ENCODE measurements at regions not wholly inside any gene's neighbourhood (a gene's known extent, or its start where the extent isn't known, plus 50 kb on each side); places are given as distances from the start of the nearest gene placed in this dataset.

DNA sequence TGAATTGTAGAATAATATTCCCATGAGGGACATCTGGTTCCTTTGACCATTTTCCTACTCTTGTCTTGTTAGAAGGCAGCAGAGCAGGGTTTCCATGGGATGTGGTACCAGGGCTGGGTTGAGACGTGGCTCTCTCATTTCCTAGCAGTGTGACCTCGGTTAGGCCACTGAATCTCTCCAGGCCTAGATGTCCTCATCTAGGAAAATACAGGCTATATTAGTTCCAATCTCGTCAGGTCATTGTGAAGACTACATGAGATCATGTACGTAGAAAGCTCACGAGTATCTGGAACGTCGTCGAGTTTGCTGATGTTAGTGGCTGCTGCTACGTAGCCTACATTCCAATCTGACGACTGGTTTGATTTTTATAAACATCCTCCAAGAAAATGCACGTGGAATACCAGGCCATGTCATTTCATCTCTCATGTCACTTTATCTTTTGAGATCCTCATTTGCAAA, 278.2 kb upstream of the GATB start:
- Histone ChIP-seq H3K27me3 (replicated peaks in 2 of 5; ENCODE audit: control insufficient read depth in 4 of 5, insufficient read depth in 5 of 5, low read length in 4 of 5) (peaks cover 0 to 4% (median 0%) of the 10 kb centered on the region in 5 experiments), H3K4me3 (ENCODE audit: control insufficient read depth in 1 of 7, extremely low read depth in 1 of 7, insufficient read depth in 4 of 7, low read depth in 2 of 7, low read length in 6 of 7) (no peak overlapping the region), H3K4me1 (ENCODE audit: control extremely low read depth in 1 of 4, control insufficient read depth in 4 of 4, insufficient read depth in 4 of 4, low read length in 3 of 4) (no peaks in the 10 kb centered on the region), H3K27ac (ENCODE audit: insufficient read depth in 1 of 2, low read depth in 1 of 2, low read length in 2 of 2, poor library complexity in 1 of 2, severe bottlenecking in 2 of 2) (no peak overlapping the region), H3K36me3 (ENCODE audit: control insufficient read depth in 4 of 4, insufficient read depth in 4 of 4, low read length in 3 of 4) (no peaks in the 10 kb centered on the region), H3K9me3 (ENCODE audit: control extremely low read depth in 1 of 5, control insufficient read depth in 4 of 5, insufficient read depth in 2 of 5, low read depth in 1 of 5, low read length in 4 of 5) (peaks cover 0 to 6% (median 0%) of the 10 kb centered on the region in 5 experiments)
- 93% methylated on average over 11 of the region's 11 CpGs for WGBS (ENCODE audit: insufficient coverage)
- ChIA-PET POLR2A (no interaction called here), CTCF (no interaction called here)
- DNase-seq = no peak

DNA sequence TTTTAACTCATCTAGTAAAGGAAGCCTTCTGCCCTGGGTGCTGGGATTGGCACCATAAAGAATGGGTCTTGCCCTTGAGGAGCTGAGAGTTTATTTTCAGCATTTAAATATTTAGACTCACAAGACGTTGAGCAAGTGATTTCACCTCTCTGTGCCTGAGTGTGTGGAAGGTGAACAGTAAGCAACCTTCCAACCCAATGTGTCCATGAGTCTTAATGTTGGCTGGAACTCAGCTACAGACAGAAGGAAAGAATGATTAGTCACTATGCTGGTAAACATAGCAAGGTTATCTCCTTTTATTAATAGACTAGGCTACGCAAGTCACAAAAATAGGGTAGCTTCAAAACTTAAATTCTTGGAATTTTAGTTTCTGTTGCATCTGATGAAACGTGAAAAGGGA, 277.4 kb upstream of the GATB start:
- Histone ChIP-seq H3K36me3 (ENCODE audit: control insufficient read depth in 4 of 4, insufficient read depth in 4 of 4, low read length in 3 of 4) (no peaks in the 10 kb centered on the region), H3K4me1 (ENCODE audit: control extremely low read depth in 1 of 4, control insufficient read depth in 4 of 4, insufficient read depth in 4 of 4, low read length in 3 of 4) (no peaks in the 10 kb centered on the region), H3K9me3 (ENCODE audit: control extremely low read depth in 1 of 5, control insufficient read depth in 4 of 5, insufficient read depth in 2 of 5, low read depth in 1 of 5, low read length in 4 of 5) (peaks cover 0 to 5% (median 0%) of the 10 kb centered on the region in 5 experiments), H3K27ac (ENCODE audit: insufficient read depth in 1 of 2, low read depth in 1 of 2, low read length in 2 of 2, poor library complexity in 1 of 2, severe bottlenecking in 2 of 2) (no peak overlapping the region), H3K27me3 (replicated peaks in 2 of 5; ENCODE audit: control insufficient read depth in 4 of 5, insufficient read depth in 5 of 5, low read length in 4 of 5) (no peaks in the 10 kb centered on the region), H3K4me3 (ENCODE audit: control insufficient read depth in 1 of 7, extremely low read depth in 1 of 7, insufficient read depth in 4 of 7, low read depth in 2 of 7, low read length in 6 of 7) (no peak overlapping the region)
- WGBS (ENCODE audit: insufficient coverage) = 93% methylated on average over 3 of the region's 3 CpGs
- no peak for DNase-seq
- CTCF ChIA-PET = no interaction called here
- POLR2A ChIA-PET = interaction anchor here (0.7 kb wide), 1 partner anchor 112 kb away, joined by 3 read pairs; no protein-coding TSS in a partner anchor

DNA sequence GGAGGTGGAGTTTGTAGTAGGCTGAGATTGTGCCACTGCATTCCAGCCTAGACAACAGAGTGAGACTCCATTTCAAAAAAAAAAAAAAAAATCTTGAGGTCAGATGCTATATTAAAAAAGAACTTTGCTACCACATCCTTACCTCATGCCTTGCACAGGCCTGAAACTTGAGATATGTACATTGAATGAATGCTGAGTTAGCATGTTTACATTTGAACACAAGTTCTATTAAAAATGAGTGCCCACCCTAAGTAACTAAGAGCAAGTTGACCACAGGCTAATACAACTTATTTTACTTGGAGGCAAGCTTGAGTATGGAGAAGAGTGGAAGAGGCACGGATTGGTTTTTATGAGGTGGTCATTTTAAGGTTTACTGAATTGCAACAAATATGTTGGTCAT, 276.6 kb upstream of the GATB start:
- WGBS (ENCODE audit: insufficient coverage) = no CpG with 5 or more reads among the region's 1 CpG
- CTCF ChIA-PET = no interaction called here
- H3K9me3 ChIP-seq (ENCODE audit: control extremely low read depth in 1 of 5, control insufficient read depth in 4 of 5, insufficient read depth in 2 of 5, low read depth in 1 of 5, low read length in 4 of 5) = no peaks in the 10 kb centered on the region

DNA sequence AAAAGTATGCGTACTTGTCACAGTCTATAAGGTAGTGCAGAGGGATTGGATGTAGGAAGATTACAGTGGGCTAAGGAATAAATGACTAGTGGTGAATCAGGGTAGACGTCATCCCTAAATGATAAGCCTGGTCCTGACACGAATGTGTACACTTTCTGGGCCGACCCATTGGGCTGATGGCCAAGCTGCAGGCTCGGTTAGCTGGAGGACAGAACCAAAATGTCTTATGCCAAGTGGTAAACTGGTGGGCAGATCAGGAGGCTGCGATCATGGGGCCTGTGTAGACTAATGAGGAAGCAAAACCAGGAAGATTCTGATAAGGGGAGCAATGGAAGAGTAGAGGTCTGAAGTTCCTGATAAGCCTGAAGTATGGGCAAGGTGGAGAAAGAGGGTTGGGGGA, 272.8 kb upstream of the GATB start:
- WGBS (ENCODE audit: insufficient coverage) = 96% methylated on average over 6 of the region's 6 CpGs
- Histone ChIP-seq H3K4me3 (ENCODE audit: control insufficient read depth in 1 of 7, extremely low read depth in 1 of 7, insufficient read depth in 4 of 7, low read depth in 2 of 7, low read length in 6 of 7) (no peak overlapping the region), H3K27me3 (replicated peaks in 2 of 5; ENCODE audit: control insufficient read depth in 4 of 5, insufficient read depth in 5 of 5, low read length in 4 of 5) (no peaks in the 10 kb centered on the region), H3K27ac (ENCODE audit: insufficient read depth in 1 of 2, low read depth in 1 of 2, low read length in 2 of 2, poor library complexity in 1 of 2, severe bottlenecking in 2 of 2) (no peak overlapping the region), H3K36me3 (ENCODE audit: control insufficient read depth in 4 of 4, insufficient read depth in 4 of 4, low read length in 3 of 4) (no peaks in the 10 kb centered on the region), H3K9me3 (ENCODE audit: control extremely low read depth in 1 of 5, control insufficient read depth in 4 of 5, insufficient read depth in 2 of 5, low read depth in 1 of 5, low read length in 4 of 5) (no peaks in the 10 kb centered on the region), H3K4me1 (ENCODE audit: control extremely low read depth in 1 of 4, control insufficient read depth in 4 of 4, insufficient read depth in 4 of 4, low read length in 3 of 4) (no peaks in the 10 kb centered on the region)
- no peak for DNase-seq
- POLR2A ChIA-PET = no interaction called here
- CTCF ChIA-PET = no interaction called here

More for the DNA sequence above, 276.6 kb upstream of the GATB start:
- DNase-seq = no peak
- Histone ChIP-seq H3K4me1 (ENCODE audit: control extremely low read depth in 1 of 4, control insufficient read depth in 4 of 4, insufficient read depth in 4 of 4, low read length in 3 of 4) (no peaks in the 10 kb centered on the region), H3K27me3 (replicated peaks in 2 of 5; ENCODE audit: control insufficient read depth in 4 of 5, insufficient read depth in 5 of 5, low read length in 4 of 5) (no peaks in the 10 kb centered on the region), H3K4me3 (ENCODE audit: control insufficient read depth in 1 of 7, extremely low read depth in 1 of 7, insufficient read depth in 4 of 7, low read depth in 2 of 7, low read length in 6 of 7) (no peak overlapping the region), H3K36me3 (ENCODE audit: control insufficient read depth in 4 of 4, insufficient read depth in 4 of 4, low read length in 3 of 4) (no peaks in the 10 kb centered on the region), H3K27ac (ENCODE audit: insufficient read depth in 1 of 2, low read depth in 1 of 2, low read length in 2 of 2, poor library complexity in 1 of 2, severe bottlenecking in 2 of 2) (no peak overlapping the region)
- POLR2A ChIA-PET = no interaction called here

DNA sequence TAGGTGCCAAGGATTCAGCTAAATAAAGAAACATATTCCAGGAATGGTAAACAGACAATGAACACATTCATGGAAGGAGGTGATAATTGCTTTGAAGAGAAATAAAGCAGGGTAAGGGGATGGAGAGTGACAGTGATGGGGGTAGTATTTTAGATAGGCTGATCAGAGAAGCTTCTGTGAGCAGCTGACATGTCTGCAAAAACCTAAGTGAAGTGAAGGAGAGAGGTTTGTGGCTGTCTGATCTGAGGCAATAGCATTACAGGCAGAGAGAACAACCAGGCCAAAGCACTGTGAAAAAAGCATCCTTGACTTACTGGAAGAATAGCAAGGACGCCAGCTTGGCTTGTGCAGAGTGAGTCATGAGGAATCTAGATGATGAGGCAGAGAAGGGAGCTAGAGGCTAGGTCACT, 271.9 kb upstream of the GATB start:
- no peaks in the 10 kb centered on the region for H3K4me1 ChIP-seq (ENCODE audit: control extremely low read depth in 1 of 4, control insufficient read depth in 4 of 4, insufficient read depth in 4 of 4, low read length in 3 of 4)
- WGBS (ENCODE audit: insufficient coverage) = 100% methylated on average over 1 of the region's 1 CpG
- no peaks in the 10 kb centered on the region for H3K36me3 ChIP-seq (ENCODE audit: control insufficient read depth in 4 of 4, insufficient read depth in 4 of 4, low read length in 3 of 4)
- H3K4me3 ChIP-seq (ENCODE audit: control insufficient read depth in 1 of 7, extremely low read depth in 1 of 7, insufficient read depth in 4 of 7, low read depth in 2 of 7, low read length in 6 of 7) = no peak overlapping the region
- ChIA-PET POLR2A (no interaction called here), CTCF (no interaction called here)
- H3K27me3 ChIP-seq (replicated peaks in 2 of 5; ENCODE audit: control insufficient read depth in 4 of 5, insufficient read depth in 5 of 5, low read length in 4 of 5) = no peaks in the 10 kb centered on the region
- no peak for DNase-seq
- no peaks in the 10 kb centered on the region for H3K9me3 ChIP-seq (ENCODE audit: control extremely low read depth in 1 of 5, control insufficient read depth in 4 of 5, insufficient read depth in 2 of 5, low read depth in 1 of 5, low read length in 4 of 5)
- no peak overlapping the region for H3K27ac ChIP-seq (ENCODE audit: insufficient read depth in 1 of 2, low read depth in 1 of 2, low read length in 2 of 2, poor library complexity in 1 of 2, severe bottlenecking in 2 of 2)

DNA sequence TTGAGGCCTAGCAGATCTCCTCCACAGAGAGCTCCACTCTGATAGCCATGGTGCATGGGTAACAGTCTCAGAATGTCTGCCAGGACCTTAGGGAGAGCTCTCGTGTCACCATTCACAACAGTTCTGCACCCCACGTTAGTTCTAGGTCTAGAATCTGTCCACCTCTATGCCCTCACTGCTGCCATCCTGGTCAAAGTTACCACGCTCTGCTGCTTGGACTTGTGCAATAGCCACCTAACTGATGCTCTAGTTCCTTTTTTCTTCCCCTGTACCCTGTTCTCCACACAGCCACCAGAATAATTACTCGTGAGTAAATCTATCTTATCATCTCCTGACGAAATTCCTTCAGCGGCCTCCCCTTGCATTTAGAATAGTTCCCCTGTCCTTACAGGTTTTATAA, 268.8 kb upstream of the GATB start:
- no peak overlapping the region for H3K4me3 ChIP-seq (ENCODE audit: control insufficient read depth in 1 of 7, extremely low read depth in 1 of 7, insufficient read depth in 4 of 7, low read depth in 2 of 7, low read length in 6 of 7)
- 95% methylated on average over 6 of the region's 6 CpGs for WGBS (ENCODE audit: insufficient coverage)
- DNase-seq = no peak
- CTCF ChIA-PET = no interaction called here
- no peaks in the 10 kb centered on the region for H3K27me3 ChIP-seq (replicated peaks in 2 of 5; ENCODE audit: control insufficient read depth in 4 of 5, insufficient read depth in 5 of 5, low read length in 4 of 5)
- POLR2A ChIA-PET = no interaction called here
- H3K36me3 ChIP-seq (ENCODE audit: control insufficient read depth in 4 of 4, insufficient read depth in 4 of 4, low read length in 3 of 4) = no peaks in the 10 kb centered on the region
- H3K27ac ChIP-seq (ENCODE audit: insufficient read depth in 1 of 2, low read depth in 1 of 2, low read length in 2 of 2, poor library complexity in 1 of 2, severe bottlenecking in 2 of 2) = no peak overlapping the region
- H3K4me1 ChIP-seq (ENCODE audit: control extremely low read depth in 1 of 4, control insufficient read depth in 4 of 4, insufficient read depth in 4 of 4, low read length in 3 of 4) = no peaks in the 10 kb centered on the region
- no peaks in the 10 kb centered on the region for H3K9me3 ChIP-seq (ENCODE audit: control extremely low read depth in 1 of 5, control insufficient read depth in 4 of 5, insufficient read depth in 2 of 5, low read depth in 1 of 5, low read length in 4 of 5)

DNA sequence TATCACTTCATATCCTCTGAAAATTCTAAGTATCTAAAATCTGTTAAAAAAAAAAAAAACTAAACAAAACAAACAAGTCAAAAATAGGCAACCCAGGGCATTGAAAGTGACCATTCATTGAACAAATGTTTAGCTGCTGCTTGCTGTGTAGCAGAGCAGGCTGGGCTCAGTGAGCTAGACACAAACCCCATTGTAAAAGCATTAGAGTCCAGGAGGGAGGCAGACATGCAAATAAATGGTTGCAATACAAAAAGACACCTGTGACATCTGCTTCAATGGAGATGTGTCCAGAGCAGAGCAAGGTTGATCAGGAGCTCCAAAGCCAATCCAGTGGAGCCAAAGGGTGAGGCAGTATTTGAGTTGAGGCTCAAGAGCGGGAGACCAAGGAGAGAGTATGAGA, 267.3 kb upstream of the GATB start:
- CTCF ChIA-PET = no interaction called here
- Histone ChIP-seq H3K4me1 (ENCODE audit: control extremely low read depth in 1 of 4, control insufficient read depth in 4 of 4, insufficient read depth in 4 of 4, low read length in 3 of 4) (no peaks in the 10 kb centered on the region), H3K36me3 (ENCODE audit: control insufficient read depth in 4 of 4, insufficient read depth in 4 of 4, low read length in 3 of 4) (no peaks in the 10 kb centered on the region), H3K4me3 (ENCODE audit: control insufficient read depth in 1 of 7, extremely low read depth in 1 of 7, insufficient read depth in 4 of 7, low read depth in 2 of 7, low read length in 6 of 7) (no peak overlapping the region), H3K9me3 (ENCODE audit: control extremely low read depth in 1 of 5, control insufficient read depth in 4 of 5, insufficient read depth in 2 of 5, low read depth in 1 of 5, low read length in 4 of 5) (no peaks in the 10 kb centered on the region), H3K27me3 (replicated peaks in 2 of 5; ENCODE audit: control insufficient read depth in 4 of 5, insufficient read depth in 5 of 5, low read length in 4 of 5) (peaks cover 0 to 1% (median 0%) of the 10 kb centered on the region in 5 experiments), H3K27ac (ENCODE audit: insufficient read depth in 1 of 2, low read depth in 1 of 2, low read length in 2 of 2, poor library complexity in 1 of 2, severe bottlenecking in 2 of 2) (no peak overlapping the region)
- POLR2A ChIA-PET = no interaction called here
- no peak for DNase-seq
- WGBS (ENCODE audit: insufficient coverage) = 100% methylated on average over 1 of the region's 1 CpG
